Astrocyte of the hippocampus (primary cell): ENCODE measurements at regions not wholly inside any gene's neighbourhood (a gene's known extent, or its start where the extent isn't known, plus 50 kb on each side); places are given as distances from the start of the nearest gene placed in this dataset.

ENCODE experiments used
- DNase-seq: peaks from one replicate; pipeline ENCODE4 v3.0.0; 2011; ENCODE audit warnings: low read depth, low spot score

GRCh38 chr14:96979611-96980074, 182.5 kb downstream of the VRK1 start:
- DNase-seq: no peak

- DNase-seq: no peak
Measured at GRCh38 chr14:96980835-96981234, 183.7 kb downstream of the VRK1 start.

- DNase-seq: no peak
Measured at GRCh38 chr14:96986256-96987085, 189.3 kb downstream of the VRK1 start.

- DNase-seq: no peak
Measured at GRCh38 chr14:96987086-96987474, 189.9 kb downstream of the VRK1 start.

DNA sequence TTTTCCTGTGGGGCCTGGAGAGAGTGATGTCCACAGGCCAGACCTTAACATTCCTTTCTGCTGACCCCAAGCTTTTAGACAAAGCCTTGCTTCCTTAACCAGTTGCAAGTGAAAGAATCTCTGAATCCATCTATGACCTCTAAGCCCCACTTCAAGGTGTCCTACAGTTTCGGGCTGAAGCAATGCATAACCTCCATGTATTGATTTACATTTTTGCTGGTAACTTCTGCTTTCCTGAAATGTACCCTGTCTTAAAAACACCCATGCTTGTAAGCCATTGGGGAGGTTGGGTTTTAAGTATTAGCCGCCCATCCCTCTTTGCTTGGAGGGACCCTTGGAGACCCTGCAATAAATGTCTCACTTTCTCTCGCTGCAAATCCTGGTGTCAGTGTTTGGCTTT, 190.6 kb downstream of the VRK1 start:
- DNase-seq: no peak

DNA sequence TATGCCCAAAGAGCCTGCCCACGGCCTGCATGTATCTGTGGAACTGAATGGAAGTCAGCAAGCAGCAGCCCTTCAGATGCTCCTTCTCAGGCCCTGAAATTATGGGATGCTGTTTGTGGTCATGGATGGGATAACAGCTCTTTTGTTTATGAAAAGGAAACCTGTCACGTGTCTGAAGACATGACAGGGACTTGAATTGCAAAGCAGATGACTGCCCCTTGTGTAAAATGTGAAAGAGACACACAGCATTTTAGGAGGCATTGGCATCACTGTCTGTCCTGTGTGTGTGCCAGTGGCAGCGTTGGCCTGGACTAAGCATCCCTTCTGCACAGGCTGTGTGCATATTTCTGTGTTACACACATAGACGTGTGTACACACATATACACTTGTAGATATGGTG, 192.1 kb downstream of the VRK1 start:
- no peak for DNase-seq

- no peak for DNase-seq
Measured at GRCh38 chr14:96991226-96991625, 194.0 kb downstream of the VRK1 start.

DNA sequence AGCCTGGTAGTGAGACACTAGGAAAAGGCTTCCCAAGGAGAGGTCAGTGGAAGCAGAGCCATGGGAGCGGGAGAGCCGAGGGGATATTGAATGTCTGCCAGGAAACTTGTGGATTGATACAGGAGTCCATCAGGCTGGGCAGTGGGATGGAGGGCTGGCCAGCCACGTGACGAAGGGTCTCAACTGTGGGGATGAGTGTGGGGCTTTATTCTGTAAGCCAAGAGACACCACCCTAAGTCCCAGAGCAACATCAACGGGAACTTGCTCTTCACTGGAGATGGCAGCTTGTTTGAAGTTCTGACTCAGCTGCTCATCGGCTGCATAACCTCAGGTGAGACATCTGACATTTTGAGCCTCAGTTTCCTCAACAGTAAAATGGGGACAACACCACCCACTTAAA, 197.8 kb downstream of the VRK1 start:
- no peak for DNase-seq

DNA sequence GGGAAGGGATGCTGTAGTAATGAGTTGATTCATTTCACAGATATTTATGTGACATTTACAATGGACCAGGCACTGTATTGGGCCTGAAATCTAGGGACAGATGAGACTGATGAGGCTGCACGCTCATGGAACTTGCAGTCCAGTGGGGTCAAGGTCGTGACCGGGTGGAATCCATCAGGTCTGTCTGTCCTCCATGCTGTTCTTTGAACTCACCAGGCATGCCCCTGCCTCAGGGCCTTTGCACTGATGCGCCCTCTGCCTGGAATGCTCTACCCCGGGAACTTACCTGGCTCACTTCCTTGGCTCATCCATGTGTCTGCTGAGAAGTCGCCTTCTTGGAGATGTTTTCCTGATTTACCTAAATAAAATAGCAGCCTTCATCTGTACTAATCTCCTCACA, 200.1 kb downstream of the VRK1 start:
- no peak for DNase-seq

- no peak for DNase-seq
Measured at GRCh38 chr14:96997996-96998395, 200.8 kb downstream of the VRK1 start.

GRCh38 chr14:96999654-97000155, 202.5 kb downstream of the VRK1 start:
- no peak for DNase-seq

- no peak for DNase-seq
Measured at GRCh38 chr14:97002454-97002853, 205.3 kb downstream of the VRK1 start.

DNA sequence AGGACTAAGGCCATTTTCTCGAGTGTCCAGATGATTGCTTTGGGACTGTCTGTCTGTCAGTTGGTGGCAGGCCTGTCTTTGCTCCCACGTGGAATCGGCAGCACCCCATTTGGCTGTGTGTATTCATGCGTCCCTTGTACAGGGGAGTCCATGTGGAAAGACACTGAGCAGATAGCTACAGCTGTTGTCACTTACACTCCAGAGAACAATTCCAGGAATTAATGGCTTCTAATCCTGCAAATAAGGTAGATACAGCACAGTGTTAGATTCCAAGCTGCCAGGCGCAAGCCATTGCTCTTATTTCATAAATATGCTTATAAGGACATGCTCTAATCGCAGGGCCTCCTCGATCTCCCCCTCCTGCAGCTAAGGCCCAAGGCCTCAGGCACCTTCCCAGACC, 208.8 kb downstream of the VRK1 start:
- DNase-seq: no peak

DNA sequence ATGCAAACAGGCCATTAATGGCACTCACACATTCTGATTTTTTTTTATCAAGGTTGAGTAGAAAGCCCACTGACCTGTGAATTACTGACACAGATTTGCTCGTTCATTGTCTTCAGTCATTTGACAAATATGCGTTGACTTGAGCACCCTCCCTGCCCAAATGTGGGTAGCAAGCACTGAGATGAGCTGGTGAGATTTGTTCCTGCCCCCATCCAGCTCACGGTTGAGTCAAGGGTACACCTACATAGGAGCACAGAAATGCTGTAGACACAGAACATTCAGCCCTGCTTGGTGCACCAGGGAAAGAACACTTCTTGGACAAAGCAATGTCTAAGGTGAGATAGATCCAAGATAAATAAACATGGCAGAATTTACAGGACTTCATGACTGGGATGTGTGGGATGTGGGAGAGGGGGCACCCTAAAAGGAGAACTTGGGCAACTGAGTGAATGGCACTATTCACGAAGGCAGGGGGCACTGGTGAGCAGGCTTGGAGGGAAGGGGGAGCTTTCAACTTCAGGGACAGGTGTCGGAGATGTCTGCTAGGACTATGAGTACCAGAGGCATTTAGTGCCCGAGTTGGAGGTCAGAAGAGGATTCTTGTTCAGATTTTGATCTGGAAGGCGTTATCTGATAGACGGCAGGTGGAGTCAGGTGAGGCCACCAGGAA, 213.4 kb downstream of the VRK1 start:
- DNase-seq: no peak

DNA sequence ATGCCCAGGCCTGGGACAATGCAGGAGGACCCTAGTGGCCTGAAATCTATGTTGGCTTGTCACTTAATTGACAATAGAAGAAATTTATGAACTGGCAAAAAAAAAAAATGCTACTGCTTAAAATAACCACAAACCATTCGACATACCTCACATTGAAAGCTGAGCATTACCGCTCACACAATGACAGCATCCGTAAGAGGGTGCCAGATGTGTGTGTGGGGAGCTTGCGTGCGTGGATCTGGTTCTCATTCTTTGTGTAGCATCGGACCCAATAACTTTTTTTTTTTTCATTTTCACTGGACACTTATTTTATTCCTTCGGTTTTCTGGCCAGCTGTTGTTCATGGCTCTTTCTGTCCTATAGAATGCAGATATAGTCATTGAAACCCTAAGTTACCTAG, 216.7 kb downstream of the VRK1 start:
- no peak for DNase-seq

GRCh38 chr14:97021001-97021400, 223.8 kb downstream of the VRK1 start:
- no peak for DNase-seq

DNA sequence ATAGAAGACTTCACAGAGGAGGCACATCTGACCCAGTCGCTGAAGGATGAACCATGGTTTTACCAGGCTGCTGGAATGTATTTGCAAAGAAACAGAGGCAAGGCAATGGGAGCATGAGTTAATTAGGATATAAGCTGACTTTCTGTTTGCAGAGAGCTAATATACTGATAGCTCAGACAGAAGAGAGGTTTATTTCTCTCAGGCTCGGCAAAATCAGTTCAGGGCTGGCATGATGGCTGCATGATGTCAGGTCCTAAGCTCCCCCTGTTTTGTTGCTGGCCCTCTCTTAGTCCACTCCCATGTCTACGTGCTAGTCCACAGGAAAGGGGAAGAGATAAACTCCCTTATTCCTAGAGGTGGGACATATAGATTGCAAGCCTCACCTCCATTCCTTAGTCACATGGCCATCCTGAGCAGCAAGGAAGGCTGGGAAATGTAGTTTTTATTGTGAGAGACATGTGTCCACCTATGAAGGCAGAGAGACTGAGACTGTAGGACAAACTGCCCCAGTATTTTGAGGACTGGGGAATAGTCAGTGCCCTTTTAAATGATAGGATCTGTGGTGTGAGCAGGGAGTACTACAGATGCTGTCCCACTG, 224.5 kb downstream of the VRK1 start:
- no peak for DNase-seq

DNA sequence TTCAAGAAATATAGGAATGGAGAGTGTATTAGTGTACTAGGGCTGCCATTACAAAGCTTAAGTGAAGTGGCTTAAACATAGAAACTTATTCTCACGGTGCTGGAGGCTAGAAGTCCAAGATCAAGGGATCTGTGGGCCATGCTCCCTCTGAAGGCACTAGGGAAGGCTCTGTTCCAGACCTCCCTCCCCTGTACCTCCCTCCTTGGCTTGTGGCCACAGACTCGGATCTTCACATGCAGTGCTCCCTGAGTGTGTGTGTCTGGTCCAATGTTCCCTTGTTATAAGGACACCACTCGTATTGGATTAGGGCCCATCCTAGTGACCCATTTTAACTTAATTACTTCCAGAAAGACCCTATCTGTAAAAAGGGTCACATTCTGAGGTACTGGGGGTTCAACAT, 225.6 kb downstream of the VRK1 start:
- DNase-seq: no peak

- no peak for DNase-seq
Measured at GRCh38 chr14:97023871-97024270, 226.7 kb downstream of the VRK1 start.

DNA sequence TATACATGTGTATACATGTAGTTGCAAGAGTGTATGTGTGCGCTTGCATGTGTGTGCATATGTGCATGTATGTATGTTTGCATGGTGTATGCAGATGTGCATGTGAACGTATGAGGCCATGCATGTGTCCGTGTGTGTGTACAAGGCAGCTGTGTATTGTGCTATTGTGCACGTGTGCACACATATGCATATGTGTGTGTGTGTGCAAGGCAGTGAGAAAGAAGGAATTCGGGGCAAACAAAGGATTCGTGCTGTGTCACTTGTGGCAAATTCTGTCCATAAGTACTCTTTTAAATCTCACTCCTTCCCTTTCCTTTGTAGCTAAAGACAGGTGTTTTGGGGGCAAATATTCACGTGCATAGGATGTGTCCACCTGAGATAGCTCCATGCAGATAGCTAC, 227.1 kb downstream of the VRK1 start:
- DNase-seq: no peak

- no peak for DNase-seq
Measured at GRCh38 chr14:97025722-97026121, 228.5 kb downstream of the VRK1 start.

GRCh38 chr14:97027256-97027999, 230.2 kb downstream of the VRK1 start:
- no peak for DNase-seq
